Upper lobe of left lung (tissue), 6 donors: ENCODE measurements at regions not wholly inside any gene's neighbourhood (a gene's known extent, or its start where the extent isn't known, plus 50 kb on each side); places are given as distances from the start of the nearest gene placed in this dataset.

Experiments
- ATAC-seq, 2 donors: fragments of 200-7000 bp; cut with Tn5 transposase; one replicate each; pipeline ENCODE4 v1.9.1; 2022; ENCODE audit warnings: mild to moderate bottlenecking in 2 of 2, moderate library complexity in 2 of 2; ENCODE audit not compliant: low FRiP score in 2 of 2
- DNase-seq, 2 donors: peaks; one replicate each; pipeline ENCODE4 v3.0.0-alpha.2; 2019 to 2020
- H3K27ac ChIP-seq, 4 donors: fragments of 200-600 bp; sonication (generic); one replicate each; pipeline ENCODE4 v1.5.1; 2016 to 2019
- H3K27me3 ChIP-seq, 4 donors: fragments of 200-600 bp; sonication (generic); one replicate each; pipeline ENCODE4 v1.5.1; 2017 to 2019
- H3K36me3 ChIP-seq, 4 donors: fragments of 200-600 bp; sonication (generic); one replicate each; pipeline ENCODE4 v1.5.1; 2016 to 2019
- H3K4me1 ChIP-seq, 4 donors: fragments of 200-600 bp; sonication (generic); one replicate each; pipeline ENCODE4 v1.5.1; 2018 to 2019
- H3K4me3 ChIP-seq, 4 donors: fragments of 200-600 bp; sonication (generic); one replicate each; pipeline ENCODE4 v1.5.1; 2017 to 2019; ENCODE audit warnings: mild to moderate bottlenecking in 2 of 4, moderate library complexity in 1 of 4
- H3K9me3 ChIP-seq, 4 donors: fragments of 200-600 bp; sonication (generic); one replicate each; pipeline ENCODE4 v1.5.1; 2018 to 2019
- EP300 ChIP-seq, 4 donors: sonication (generic); formaldehyde crosslinking; IDR thresholded peaks; one replicate each; pipeline ENCODE4 v1.5.1; 2017; ENCODE audit warnings: antibody characterized with exemption in 4 of 4, control low read depth in 2 of 4
- POLR2A ChIP-seq, 4 donors: fragments of 450-650 bp; IDR thresholded peaks; one replicate each; pipeline ENCODE4 v1.5.1; 2016 to 2017; ENCODE audit warnings: antibody characterized with exemption in 4 of 4, mild to moderate bottlenecking in 2 of 4
- POLR2AphosphoS5 ChIP-seq, 2 donors: sonication (generic); formaldehyde crosslinking; IDR thresholded peaks; one replicate each; pipeline ENCODE4 v1.5.1; 2017; ENCODE audit warnings: antibody characterized with exemption in 2 of 2
- WGBS, 2 donors: methylation state at CpG; one replicate each; pipeline ENCODE4 v1.1.5; 2017 to 2018; 5-methylcytosine and 5-hydroxymethylcytosine counted together
- TF ChIP-seq, protein P1 (sequence below), 6 experiments: fragments of 450-650 bp in 4 of 6; fragments of 200-600 bp in 2 of 6; sonication (generic) in 2 of 6; IDR thresholded peaks; one replicate each; pipeline ENCODE4 v1.5.1; 2016 to 2019; ENCODE audit warnings: antibody characterized with exemption in 6 of 6
- donor health status: DM: no; HTN: no; CAD: no; lungs with moderate emphysema.
- donor health status: DM: no; HTN: yes; CAD: no; lungs with severe emphysema.

DNA sequence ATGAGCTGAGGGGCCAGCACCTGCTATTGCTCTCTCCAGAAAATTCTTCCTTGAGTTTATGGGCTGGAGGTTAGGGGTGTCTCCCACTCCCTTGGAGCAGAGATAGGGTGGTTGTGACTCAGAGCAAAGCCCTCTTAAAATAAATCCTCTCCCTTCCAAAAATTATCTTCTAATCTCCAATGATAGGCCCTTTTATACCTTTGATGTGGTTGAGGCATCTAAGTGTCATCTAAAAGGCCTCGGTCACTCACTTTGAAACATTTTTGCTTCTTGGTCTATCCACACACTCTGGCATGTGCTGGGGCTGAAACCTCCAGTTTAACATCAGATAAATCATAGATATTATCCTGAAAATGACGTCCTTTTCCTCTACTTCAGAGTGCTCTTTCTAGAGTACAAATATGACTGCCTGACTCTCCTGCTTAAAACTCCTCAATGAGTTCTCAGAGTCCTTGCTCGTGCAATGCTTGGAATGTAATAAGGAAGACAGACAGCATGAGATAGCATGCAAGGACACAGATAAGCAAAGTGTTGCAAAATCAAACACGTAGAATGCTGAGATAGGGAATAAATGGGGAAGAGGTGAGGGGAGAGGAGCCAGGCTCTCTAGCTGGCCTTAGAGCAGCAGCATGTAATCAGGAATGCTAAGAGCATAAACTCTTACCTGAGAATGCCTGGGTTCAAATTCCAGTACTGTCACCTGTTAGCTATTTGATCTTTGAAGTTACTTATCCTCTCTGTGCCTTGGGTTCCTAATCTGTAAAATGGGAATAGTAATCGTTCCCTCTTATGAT, 374.1 kb upstream of the CITED2 start:
- 38 to 42% methylated on average over 5 of the region's 5 CpGs for WGBS, 2 donors

DNA sequence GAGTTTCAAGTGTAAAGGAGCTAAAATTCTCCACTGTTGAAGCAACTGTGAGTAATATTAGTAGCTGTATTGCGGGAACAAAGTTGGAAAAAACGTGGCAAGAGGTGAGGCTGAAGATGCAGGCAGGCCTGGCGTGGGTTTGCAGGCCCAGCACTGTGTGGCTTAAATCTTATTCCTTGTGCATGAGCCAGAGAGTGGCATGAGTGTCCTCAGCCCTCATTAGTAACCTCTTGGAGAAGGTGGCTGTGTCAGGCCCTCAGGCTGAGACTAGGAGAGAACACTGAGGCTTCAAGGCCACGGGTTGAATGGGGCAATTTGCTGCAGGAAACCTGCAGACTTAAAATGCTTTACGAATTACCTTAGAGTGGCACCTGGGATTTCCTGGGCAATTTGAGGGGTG, 372.7 kb upstream of the CITED2 start:
- Histone ChIP-seq H3K4me3 (no peak overlapping the region), H3K36me3 (no peaks in the 10 kb centered on the region), H3K4me1 (peaks cover 0 to 9% (median 2%) of the 10 kb centered on the region in 4 donors), H3K27me3 (no peaks in the 10 kb centered on the region), H3K27ac (peak overlapping the region in 1 of 4 donors; percentile 13), H3K9me3 (no peaks in the 10 kb centered on the region)
- DNase-seq (peak in 1 of 2 donors; percentile 30), ATAC-seq (peak in 1 of 2 donors; percentile 45)
- no peak for TF ChIP-seq POLR2AphosphoS5 (IDR thresholded peaks at IDR 0.05)
- TF ChIP-seq POLR2A (IDR thresholded peaks at IDR 0.05) = no peak
- no peak for TF ChIP-seq EP300 (IDR thresholded peaks at IDR 0.05)
- TF ChIP-seq, protein P1, sequence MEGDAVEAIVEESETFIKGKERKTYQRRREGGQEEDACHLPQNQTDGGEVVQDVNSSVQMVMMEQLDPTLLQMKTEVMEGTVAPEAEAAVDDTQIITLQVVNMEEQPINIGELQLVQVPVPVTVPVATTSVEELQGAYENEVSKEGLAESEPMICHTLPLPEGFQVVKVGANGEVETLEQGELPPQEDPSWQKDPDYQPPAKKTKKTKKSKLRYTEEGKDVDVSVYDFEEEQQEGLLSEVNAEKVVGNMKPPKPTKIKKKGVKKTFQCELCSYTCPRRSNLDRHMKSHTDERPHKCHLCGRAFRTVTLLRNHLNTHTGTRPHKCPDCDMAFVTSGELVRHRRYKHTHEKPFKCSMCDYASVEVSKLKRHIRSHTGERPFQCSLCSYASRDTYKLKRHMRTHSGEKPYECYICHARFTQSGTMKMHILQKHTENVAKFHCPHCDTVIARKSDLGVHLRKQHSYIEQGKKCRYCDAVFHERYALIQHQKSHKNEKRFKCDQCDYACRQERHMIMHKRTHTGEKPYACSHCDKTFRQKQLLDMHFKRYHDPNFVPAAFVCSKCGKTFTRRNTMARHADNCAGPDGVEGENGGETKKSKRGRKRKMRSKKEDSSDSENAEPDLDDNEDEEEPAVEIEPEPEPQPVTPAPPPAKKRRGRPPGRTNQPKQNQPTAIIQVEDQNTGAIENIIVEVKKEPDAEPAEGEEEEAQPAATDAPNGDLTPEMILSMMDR (IDR thresholded peaks at IDR 0.05) = no peak
- WGBS, 2 donors = 71 to 76% methylated on average over 5 of the region's 5 CpGs

More for the DNA sequence above, 374.1 kb upstream of the CITED2 start:
- peak overlapping the region in 2 of 4 donors; percentile 16 to 32 for H3K27ac ChIP-seq
- no peaks in the 10 kb centered on the region for H3K27me3 ChIP-seq
- ATAC-seq (peak; percentile 40 to 73), DNase-seq (no peak)
- H3K36me3 ChIP-seq = no peaks in the 10 kb centered on the region
- no peaks in the 10 kb centered on the region for H3K9me3 ChIP-seq
- no peak overlapping the region for H3K4me3 ChIP-seq
- TF ChIP-seq POLR2AphosphoS5 (IDR thresholded peaks at IDR 0.05) (peak in 1 of 2 donors; percentile 43), POLR2A (IDR thresholded peaks at IDR 0.05) (no peak)
- H3K4me1 ChIP-seq = peaks cover 0 to 9% (median 2%) of the 10 kb centered on the region in 4 donors

DNA sequence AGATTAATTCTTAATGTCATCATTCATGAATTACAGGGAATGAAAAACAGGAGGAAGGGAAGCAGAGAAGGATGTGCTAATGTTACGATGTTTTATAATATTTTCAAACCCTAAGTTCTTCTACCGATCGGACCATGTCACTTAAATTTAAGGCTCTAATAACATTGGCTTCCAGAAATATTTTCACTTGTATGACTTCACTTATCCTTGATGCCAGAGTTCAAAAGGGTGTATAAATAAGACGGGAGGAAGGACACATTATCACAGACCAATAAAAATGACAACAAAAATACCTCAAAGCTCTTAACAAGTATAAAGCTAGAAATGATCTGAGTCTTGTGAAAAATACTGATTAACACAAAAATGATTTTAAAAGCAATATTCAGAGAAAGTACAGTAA, 370.4 kb upstream of the CITED2 start:
- Histone ChIP-seq H3K4me3 (no peak overlapping the region), H3K36me3 (no peaks in the 10 kb centered on the region), H3K9me3 (no peaks in the 10 kb centered on the region), H3K27me3 (no peaks in the 10 kb centered on the region), H3K27ac (no peak overlapping the region), H3K4me1 (peaks cover 0 to 9% (median 2%) of the 10 kb centered on the region in 4 donors)
- WGBS, 2 donors = 74 to 84% methylated on average over 4 of the region's 4 CpGs
- DNase-seq (no peak), ATAC-seq (no peak)
- TF ChIP-seq, protein P1 (IDR thresholded peaks at IDR 0.05) = no peak
- no peak for TF ChIP-seq POLR2AphosphoS5 (IDR thresholded peaks at IDR 0.05)
- TF ChIP-seq POLR2A (IDR thresholded peaks at IDR 0.05) = no peak
- no peak for TF ChIP-seq EP300 (IDR thresholded peaks at IDR 0.05)

DNA sequence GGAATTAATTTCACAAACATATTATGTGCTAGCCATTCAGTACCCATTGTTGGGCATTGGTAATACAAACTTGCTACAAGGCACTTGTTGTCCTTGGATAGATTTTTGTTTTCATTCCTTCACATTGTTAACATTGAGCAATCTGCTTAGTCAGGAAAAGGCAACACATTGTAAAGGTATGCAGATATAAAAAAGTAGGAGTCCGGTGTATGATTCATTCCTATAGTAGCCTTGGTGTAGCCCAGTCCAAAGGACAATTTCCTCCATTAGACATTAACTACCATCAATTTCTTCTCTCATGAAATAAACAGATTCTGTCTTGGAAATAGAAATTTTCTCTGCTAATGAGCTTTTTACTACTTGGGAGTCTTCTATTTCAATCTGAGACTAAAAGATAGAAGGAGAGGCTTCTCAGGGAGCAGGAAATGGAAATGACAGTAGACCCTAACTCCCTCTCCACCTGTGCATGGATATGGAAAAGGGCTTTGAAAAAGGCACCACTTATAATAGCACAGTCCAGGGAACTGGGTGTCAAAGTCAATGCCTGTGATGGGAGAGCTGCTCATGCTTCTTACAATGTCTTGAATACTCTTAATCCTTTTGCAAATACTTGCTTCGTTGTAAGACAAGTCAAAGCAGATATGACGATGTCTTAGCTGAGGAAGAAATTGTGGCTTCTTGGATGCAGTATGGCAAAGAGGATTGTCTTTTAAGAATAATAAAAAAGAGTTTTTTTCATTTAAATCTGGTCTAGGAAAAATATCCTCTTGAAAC, 369.4 kb upstream of the CITED2 start:
- peaks cover 0 to 6% (median 2%) of the 10 kb centered on the region in 4 donors for H3K4me1 ChIP-seq
- WGBS, 2 donors = 84 to 88% methylated on average over 3 of the region's 3 CpGs
- no peak for ATAC-seq
- no peak overlapping the region for H3K27ac ChIP-seq
- TF ChIP-seq POLR2A (IDR thresholded peaks at IDR 0.05) (no peak), EP300 (IDR thresholded peaks at IDR 0.05) (no peak), POLR2AphosphoS5 (IDR thresholded peaks at IDR 0.05) (no peak)
- TF ChIP-seq, protein P1 (IDR thresholded peaks at IDR 0.05) = no peak
- DNase-seq = no peak
- H3K36me3 ChIP-seq = no peaks in the 10 kb centered on the region
- no peaks in the 10 kb centered on the region for H3K9me3 ChIP-seq
- no peaks in the 10 kb centered on the region for H3K27me3 ChIP-seq
- H3K4me3 ChIP-seq = no peak overlapping the region

DNA sequence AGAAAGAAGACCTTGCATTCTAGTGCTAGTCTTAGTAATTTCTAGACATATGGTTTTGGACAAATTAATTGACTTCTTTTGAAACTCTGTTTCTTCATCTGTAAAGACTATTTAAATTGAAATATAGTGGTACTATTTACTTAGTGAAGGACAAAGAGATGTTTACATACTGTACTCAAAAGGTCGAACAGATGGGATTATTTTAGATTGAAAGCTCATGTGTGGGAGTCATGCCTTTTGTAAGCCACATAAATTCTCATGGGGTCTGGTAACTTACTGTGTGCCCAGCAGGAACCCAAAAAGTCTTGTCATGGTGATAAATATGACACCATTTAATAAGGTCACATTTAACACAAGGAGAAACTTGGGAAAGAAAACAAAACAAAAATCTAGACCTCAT, 368.2 kb upstream of the CITED2 start:
- WGBS, 2 donors = 53 to 61% methylated on average over 1 of the region's 1 CpG
- no peak for ATAC-seq
- no peak overlapping the region for H3K27ac ChIP-seq
- H3K36me3 ChIP-seq = no peaks in the 10 kb centered on the region
- TF ChIP-seq, protein P1 (IDR thresholded peaks at IDR 0.05) = no peak
- TF ChIP-seq POLR2A (IDR thresholded peaks at IDR 0.05) (no peak), EP300 (IDR thresholded peaks at IDR 0.05) (no peak), POLR2AphosphoS5 (IDR thresholded peaks at IDR 0.05) (no peak)
- no peaks in the 10 kb centered on the region for H3K27me3 ChIP-seq
- no peak overlapping the region for H3K4me3 ChIP-seq
- H3K4me1 ChIP-seq = peaks cover 0 to 4% (median 0%) of the 10 kb centered on the region in 4 donors
- no peak for DNase-seq
- no peaks in the 10 kb centered on the region for H3K9me3 ChIP-seq
